ENCODE measurements at regions not wholly inside any gene's neighbourhood (a gene's known extent, or its start where the extent isn't known, plus 50 kb on each side); places are given as distances from the start of the nearest gene placed in this dataset.

DNA sequence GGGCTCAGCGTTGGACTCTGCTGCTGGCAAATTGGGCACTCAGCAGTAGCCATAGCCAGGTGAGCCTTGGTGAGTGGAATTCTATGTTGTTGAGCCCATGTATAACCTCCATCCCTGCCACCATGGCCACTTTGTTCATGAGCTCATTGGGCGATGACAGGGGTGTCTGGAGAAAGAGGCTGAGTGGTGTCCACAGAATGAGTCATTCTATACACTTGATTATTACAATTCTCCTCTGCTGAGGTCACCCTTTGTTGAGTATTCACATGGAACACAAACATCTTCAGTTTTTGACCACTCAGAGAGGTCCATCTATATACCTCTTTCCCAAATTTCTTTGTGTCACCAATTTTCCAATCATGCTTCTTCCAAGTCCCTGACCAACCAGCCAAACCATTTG, 1341.7 kb downstream of the PCDH7 start:
- no peak overlapping the region for H3K4me3 Mint-ChIP-seq

DNA sequence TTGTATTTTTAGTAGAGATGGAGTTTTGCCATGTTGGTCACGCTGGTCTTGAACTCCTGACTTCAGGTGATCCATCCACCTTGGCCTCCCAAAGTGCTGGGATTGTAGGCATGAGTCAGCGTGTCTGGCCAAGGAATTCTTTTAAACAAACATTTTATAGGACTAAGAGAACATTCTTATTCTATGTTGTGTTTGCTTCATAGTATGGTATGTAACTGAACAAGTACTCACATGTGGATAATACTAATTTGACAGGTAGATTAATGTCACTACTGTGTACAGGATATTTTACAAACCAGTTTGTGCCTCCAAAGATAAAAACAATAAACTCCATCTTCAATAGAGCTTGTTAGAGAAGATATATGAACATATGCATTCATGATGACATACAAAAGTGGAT, 1353.4 kb downstream of the PCDH7 start:
- H3K27ac Mint-ChIP-seq = no peak overlapping the region
- WGBS (ENCODE audit: insufficient coverage) = no CpG with 5 or more reads among the region's 2 CpGs

More for the DNA sequence above, 1341.7 kb downstream of the PCDH7 start:
- Histone ChIP-seq H3K9me3 (replicated peaks in 1 of 2; ENCODE audit: control insufficient read depth in 1 of 2, insufficient read depth in 1 of 2, low read length in 2 of 2) (peaks cover 0 to 13% of the 10 kb centered on the region in 2 donors), H3K79me2 (ENCODE audit: insufficient read depth, low read length) (no peaks in the 10 kb centered on the region), H3K4me1 (ENCODE audit: control insufficient read depth in 1 of 2, insufficient read depth in 2 of 2, low read length in 2 of 2) (no peaks in the 10 kb centered on the region), H3K9ac (ENCODE audit: insufficient read depth, low read length, poor library complexity, severe bottlenecking) (no peak overlapping the region), H2AFZ (ENCODE audit: insufficient read depth, low read depth, low read length, poor library complexity, severe bottlenecking) (no peak overlapping the region), H3K36me3 (replicated peaks in 1 of 2; ENCODE audit: control insufficient read depth in 1 of 2, insufficient read depth in 2 of 2, low read length in 2 of 2) (no peaks in the 10 kb centered on the region), H3K27me3 (ENCODE audit: control insufficient read depth in 2 of 2, insufficient read depth in 2 of 2, low read length in 2 of 2) (no peaks in the 10 kb centered on the region), H4K20me1 (ENCODE audit: insufficient read depth, low read length) (no peaks in the 10 kb centered on the region), H3K4me2 (replicated peaks; ENCODE audit: extremely low read depth, low read length, poor library complexity, severe bottlenecking) (no peak overlapping the region), H3K27ac (ENCODE audit: low read depth in 1 of 2, low read length in 2 of 2) (no peak overlapping the region), H3K4me3 (replicated peaks in 1 of 3; ENCODE audit: low read depth in 2 of 3, low read length in 3 of 3) (no peak overlapping the region)
- TF ChIP-seq, protein P1, sequence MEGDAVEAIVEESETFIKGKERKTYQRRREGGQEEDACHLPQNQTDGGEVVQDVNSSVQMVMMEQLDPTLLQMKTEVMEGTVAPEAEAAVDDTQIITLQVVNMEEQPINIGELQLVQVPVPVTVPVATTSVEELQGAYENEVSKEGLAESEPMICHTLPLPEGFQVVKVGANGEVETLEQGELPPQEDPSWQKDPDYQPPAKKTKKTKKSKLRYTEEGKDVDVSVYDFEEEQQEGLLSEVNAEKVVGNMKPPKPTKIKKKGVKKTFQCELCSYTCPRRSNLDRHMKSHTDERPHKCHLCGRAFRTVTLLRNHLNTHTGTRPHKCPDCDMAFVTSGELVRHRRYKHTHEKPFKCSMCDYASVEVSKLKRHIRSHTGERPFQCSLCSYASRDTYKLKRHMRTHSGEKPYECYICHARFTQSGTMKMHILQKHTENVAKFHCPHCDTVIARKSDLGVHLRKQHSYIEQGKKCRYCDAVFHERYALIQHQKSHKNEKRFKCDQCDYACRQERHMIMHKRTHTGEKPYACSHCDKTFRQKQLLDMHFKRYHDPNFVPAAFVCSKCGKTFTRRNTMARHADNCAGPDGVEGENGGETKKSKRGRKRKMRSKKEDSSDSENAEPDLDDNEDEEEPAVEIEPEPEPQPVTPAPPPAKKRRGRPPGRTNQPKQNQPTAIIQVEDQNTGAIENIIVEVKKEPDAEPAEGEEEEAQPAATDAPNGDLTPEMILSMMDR (IDR thresholded peaks at IDR 0.05) = no peak
- peaks cover 0 to 4% (median 0%) of the 10 kb centered on the region in 3 donors for H3K27me3 Mint-ChIP-seq (ENCODE audit: low read depth in 3 of 3)
- H3K9me3 Mint-ChIP-seq = peaks cover 0 to 14% (median 2%) of the 10 kb centered on the region in 7 donors
- H3K36me3 Mint-ChIP-seq = no peaks in the 10 kb centered on the region
- H3K27ac Mint-ChIP-seq = no peak overlapping the region
- no CpG with 5 or more reads among the region's 2 CpGs for WGBS (ENCODE audit: insufficient coverage)
- no peaks in the 10 kb centered on the region for H3K4me1 Mint-ChIP-seq
- DNase-seq = no peak
- intact Hi-C loops (cut with micrococcal nuclease) = no loop called here

More for the DNA sequence above, 1353.4 kb downstream of the PCDH7 start:
- Histone ChIP-seq H3K9me3 (replicated peaks in 1 of 2; ENCODE audit: control insufficient read depth in 1 of 2, insufficient read depth in 1 of 2, low read length in 2 of 2) (peaks cover 8 to 9% of the 10 kb centered on the region in 2 donors), H3K4me1 (ENCODE audit: control insufficient read depth in 1 of 2, insufficient read depth in 2 of 2, low read length in 2 of 2) (no peaks in the 10 kb centered on the region), H3K27me3 (ENCODE audit: control insufficient read depth in 2 of 2, insufficient read depth in 2 of 2, low read length in 2 of 2) (no peaks in the 10 kb centered on the region), H4K20me1 (ENCODE audit: insufficient read depth, low read length) (no peaks in the 10 kb centered on the region), H3K4me3 (replicated peaks in 1 of 3; ENCODE audit: low read depth in 2 of 3, low read length in 3 of 3) (no peak overlapping the region), H3K9ac (ENCODE audit: insufficient read depth, low read length, poor library complexity, severe bottlenecking) (no peak overlapping the region), H2AFZ (ENCODE audit: insufficient read depth, low read depth, low read length, poor library complexity, severe bottlenecking) (no peak overlapping the region), H3K27ac (ENCODE audit: low read depth in 1 of 2, low read length in 2 of 2) (no peak overlapping the region), H3K36me3 (replicated peaks in 1 of 2; ENCODE audit: control insufficient read depth in 1 of 2, insufficient read depth in 2 of 2, low read length in 2 of 2) (no peaks in the 10 kb centered on the region), H3K4me2 (replicated peaks; ENCODE audit: extremely low read depth, low read length, poor library complexity, severe bottlenecking) (no peak overlapping the region), H3K79me2 (ENCODE audit: insufficient read depth, low read length) (no peaks in the 10 kb centered on the region)
- no peak for DNase-seq
- Mint-ChIP-seq H3K9me3 (peaks cover 0 to 8% (median 2%) of the 10 kb centered on the region in 7 donors), H3K36me3 (no peaks in the 10 kb centered on the region), H3K4me1 (no peaks in the 10 kb centered on the region), H3K4me3 (no peak overlapping the region), H3K27me3 (ENCODE audit: low read depth in 3 of 3) (no peaks in the 10 kb centered on the region)
- intact Hi-C loops (cut with micrococcal nuclease) = no loop called here
- TF ChIP-seq, protein P1 (IDR thresholded peaks at IDR 0.05) = no peak
